SK-N-SH (cell line): ENCODE measurements at regions not wholly inside any gene's neighbourhood (a gene's known extent, or its start where the extent isn't known, plus 50 kb on each side); places are given as distances from the start of the nearest gene placed in this dataset.

Experiments
- CTCF ChIA-PET: fragments of 300-600, 350-600 bp; formaldehyde crosslinking; extraction: SDS; loops from one replicate; lab custom pipeline; 2021; lab: Yijun Ruan, JAX
- POLR2A ChIA-PET: fragments of 350-600 bp; sonication (Branson Sonifier 250); formaldehyde crosslinking; extraction: SDS; loops from one replicate; lab custom pipeline; 2020; ENCODE audit warnings: antibody characterized with exemption, inconsistent platforms; lab: Yijun Ruan, JAX
- DNase-seq: peaks from one replicate; pipeline ENCODE4 v3.0.0; 2012
- H2AFZ ChIP-seq: fragments of 200-600 bp; sonication (generic); 2 replicates; pipeline ENCODE4 v1.8.1; 2016; ENCODE audit warnings: antibody characterized with exemption, mild to moderate bottlenecking, low read depth
- H3F3A ChIP-seq: fragments of 200-600 bp; sonication (generic); replicated peaks from 2 replicates; pipeline ENCODE3; 2016; ENCODE audit warnings: antibody characterized with exemption, mild to moderate bottlenecking; ENCODE audit not compliant: insufficient read depth
- H3K27ac ChIP-seq, 2 experiments: fragments of 200-500 bp in 1 of 2; fragments of 200-600 bp in 1 of 2; sonication (Bioruptor generic) in 1 of 2; sonication (generic), shearing (Covaris generic) in 1 of 2; 2 replicates each; pipeline versions ENCODE4 v1.5.1 to v1.6.1; 2014 to 2016; ENCODE audit warnings: low read depth in 2 of 2, inconsistent platforms in 1 of 2, low read length in 1 of 2, mild to moderate bottlenecking in 1 of 2, mixed read lengths in 1 of 2
- H3K27me3 ChIP-seq: fragments of 200-600 bp; sonication (generic), shearing (Covaris generic); 2 replicates; pipeline ENCODE4 v1.6.1; 2016; ENCODE audit warnings: mixed run types; ENCODE audit not compliant: insufficient read depth
- H3K36me3 ChIP-seq, 2 experiments: fragments of 200-500 bp in 1 of 2; fragments of 200-600 bp in 1 of 2; sonication (Bioruptor generic) in 1 of 2; sonication (generic) in 1 of 2; replicated peaks in 1 of 2; 2 replicates each; pipeline versions ENCODE3 to v1.5.1; 2014 to 2016; ENCODE audit warnings: low read length in 1 of 2, mild to moderate bottlenecking in 1 of 2; ENCODE audit not compliant: insufficient read depth in 2 of 2, control insufficient read depth in 1 of 2
- H3K4me1 ChIP-seq, 2 experiments: fragments of 200-500 bp in 1 of 2; fragments of 200-600 bp in 1 of 2; sonication (Bioruptor generic) in 1 of 2; sonication (generic), shearing (Covaris generic) in 1 of 2; 2 replicates each; pipeline versions ENCODE4 v1.5.1 to v1.6.1; 2014 to 2016; ENCODE audit warnings: low read depth in 1 of 2, low read length in 1 of 2, mixed run types in 1 of 2; ENCODE audit not compliant: insufficient read depth in 2 of 2, control insufficient read depth in 1 of 2
- H3K4me2 ChIP-seq: fragments of 200-600 bp; sonication (generic), shearing (Covaris generic); 2 replicates; pipeline ENCODE4 v1.6.1; 2017; ENCODE audit warnings: mixed run types
- H3K4me3 ChIP-seq, 2 experiments: fragments of 200-500 bp in 1 of 2; fragments of 200-600 bp in 1 of 2; sonication (Bioruptor generic) in 1 of 2; sonication (generic), shearing (Covaris generic) in 1 of 2; 2 replicates each; pipeline versions ENCODE4 v1.5.1 to v1.8.1; 2014 to 2016; ENCODE audit warnings: low read depth in 2 of 2, inconsistent platforms in 1 of 2, low read length in 1 of 2, mild to moderate bottlenecking in 1 of 2, mixed read lengths in 1 of 2, moderate library complexity in 1 of 2
- H3K79me2 ChIP-seq: fragments of 200-600 bp; sonication (generic); 2 replicates; pipeline ENCODE4 v1.8.1; 2017; ENCODE audit warnings: mild to moderate bottlenecking; ENCODE audit not compliant: insufficient read depth
- H3K9ac ChIP-seq: fragments of 200-600 bp; sonication (generic); 2 replicates; pipeline ENCODE4 v1.6.1; 2017; ENCODE audit warnings: mixed run types
- H3K9me2 ChIP-seq: fragments of 200-600 bp; sonication (generic); 2 replicates; pipeline ENCODE4 v1.6.1; 2017; ENCODE audit warnings: mixed run types
- H3K9me3 ChIP-seq: fragments of 200-600 bp; sonication (generic); 2 replicates; pipeline ENCODE4 v1.6.1; 2017; ENCODE audit warnings: mixed run types, mild to moderate bottlenecking, moderate library complexity
- H4K20me1 ChIP-seq: fragments of 200-600 bp; sonication (generic); 2 replicates; pipeline ENCODE4 v1.6.1; 2017; ENCODE audit warnings: mild to moderate bottlenecking, mixed run types; ENCODE audit not compliant: insufficient read depth
- CTCF ChIP-seq: fragments of 200-600 bp; sonication (generic); IDR thresholded peaks from 2 replicates; pipeline ENCODE4 v1.6.1; 2017; ENCODE audit warnings: antibody characterized with exemption, mild to moderate bottlenecking, moderate library complexity
- ELF1 ChIP-seq: IDR thresholded peaks from 2 replicates; pipeline ENCODE4 v1.4.0; 2012
- EP300 ChIP-seq, 2 experiments: IDR thresholded peaks; 2 replicates each; pipeline versions ENCODE4 v1.4.0 to v1.6.1; 2012; ENCODE audit warnings: borderline replicate concordance in 1 of 2, low read depth in 1 of 2, low read length in 1 of 2
- FOSL2 ChIP-seq: IDR thresholded peaks from 2 replicates; pipeline ENCODE4 v1.4.0; 2012; ENCODE audit warnings: low read depth, mild to moderate bottlenecking, moderate library complexity, borderline replicate concordance
- GATA2 ChIP-seq: sonication (generic); formaldehyde crosslinking; IDR thresholded peaks from 2 replicates; pipeline ENCODE4 v1.5.0; 2020; ENCODE audit warnings: mild to moderate bottlenecking, missing genetic modification reagents
- IRF3 ChIP-seq: fragments of 150-350 bp; IDR thresholded peaks from 2 replicates; pipeline ENCODE4 v1.6.1; 2016; ENCODE audit warnings: mild to moderate bottlenecking, low read depth, low read length
- NRF1 ChIP-seq: IDR thresholded peaks from 2 replicates; pipeline ENCODE4 v1.6.1; 2012; ENCODE audit warnings: low read depth, mild to moderate bottlenecking, low read length
- PBX3 ChIP-seq: IDR thresholded peaks from 2 replicates; pipeline ENCODE4; 2012
- POLR2AphosphoS5 ChIP-seq: IDR thresholded peaks from 2 replicates; pipeline ENCODE4 v1.6.1; 2012; ENCODE audit warnings: low read depth, low read length
- RAD21 ChIP-seq: IDR thresholded peaks from 2 replicates; pipeline ENCODE4 v1.6.1; 2012; ENCODE audit warnings: mild to moderate bottlenecking, low read length
- RCOR1 ChIP-seq: fragments of 150-350 bp; IDR thresholded peaks from 2 replicates; pipeline ENCODE4 v1.6.1; 2017; ENCODE audit warnings: antibody characterized with exemption, low read length
- SMC3 ChIP-seq: IDR thresholded peaks from 2 replicates; pipeline ENCODE4 v1.6.1; 2012; ENCODE audit warnings: low read depth, low read length, improper control_type of control experiment
- TEAD4 ChIP-seq: IDR thresholded peaks from 2 replicates; pipeline ENCODE4 v1.4.0; 2012; ENCODE audit warnings: mild to moderate bottlenecking, borderline replicate concordance; ENCODE audit not compliant: insufficient read depth
- YY1 ChIP-seq: IDR thresholded peaks from 2 replicates; pipeline ENCODE4 v1.4.0; 2012; ENCODE audit warnings: low read depth, mild to moderate bottlenecking
- WGBS: methylation state at CpG from one replicate; pipeline ENCODE4 v1.1.6; 2017; ENCODE audit warnings: low lambda C conversion rate; 5-methylcytosine and 5-hydroxymethylcytosine counted together
- TF ChIP-seq, protein P1 (sequence below): IDR thresholded peaks from 2 replicates; pipeline ENCODE4 v1.4.0; 2012; ENCODE audit warnings: low read depth, borderline replicate concordance
- TF ChIP-seq, protein P2 (sequence below): IDR thresholded peaks from 2 replicates; pipeline ENCODE4 v1.6.1; 2012; ENCODE audit warnings: mild to moderate bottlenecking, low read depth, low read length, moderate library complexity

- H3K4me1 ChIP-seq: no peaks in the 10 kb centered on the region
- no peak for TF ChIP-seq YY1
- TF ChIP-seq FOSL2: no peak
- TF ChIP-seq NRF1: no peak
- TF ChIP-seq TEAD4: no peak
- no peak for TF ChIP-seq SMC3
- TF ChIP-seq IRF3: no peak
- TF ChIP-seq PBX3: no peak
- no peak for TF ChIP-seq RCOR1
- H3K27ac ChIP-seq: no peak overlapping the region
- H3F3A ChIP-seq: no peaks in the 10 kb centered on the region
- no peaks in the 10 kb centered on the region for H4K20me1 ChIP-seq
- H3K9me3 ChIP-seq: no peaks in the 10 kb centered on the region
- CTCF ChIA-PET: no interaction called here
- H3K27me3 ChIP-seq: no peaks in the 10 kb centered on the region
- H3K9me2 ChIP-seq: no peaks in the 10 kb centered on the region
- POLR2A ChIA-PET: no interaction called here
- no peak overlapping the region for H3K9ac ChIP-seq
- H2AFZ ChIP-seq: no peak overlapping the region
- no peak overlapping the region for H3K4me2 ChIP-seq
- DNase-seq: no peak
- no peak overlapping the region for H3K4me3 ChIP-seq
- WGBS: 13% methylated on average over 4 of the region's 4 CpGs
- H3K79me2 ChIP-seq: no peaks in the 10 kb centered on the region
- H3K36me3 ChIP-seq: no peaks in the 10 kb centered on the region
Observed at GRCh38 chr5:3809455-3809854, 213.8 kb downstream of the IRX1 start.

GRCh38 chr5:3811116-3811515, 215.5 kb downstream of the IRX1 start:
- Histone ChIP-seq H3K9me3 (no peaks in the 10 kb centered on the region), H3K27me3 (no peaks in the 10 kb centered on the region), H3K36me3 (no peaks in the 10 kb centered on the region), H3F3A (no peaks in the 10 kb centered on the region), H3K9ac (no peak overlapping the region), H3K9me2 (no peaks in the 10 kb centered on the region), H3K79me2 (no peaks in the 10 kb centered on the region), H3K4me2 (no peak overlapping the region), H3K4me3 (no peak overlapping the region), H2AFZ (no peak overlapping the region), H4K20me1 (no peaks in the 10 kb centered on the region), H3K4me1 (no peaks in the 10 kb centered on the region), H3K27ac (no peak overlapping the region)
- ChIA-PET POLR2A (no interaction called here), CTCF (no interaction called here)
- WGBS: 5% methylated on average over 1 of the region's 1 CpG
- DNase-seq: no peak
- TF ChIP-seq PBX3 (no peak), GATA2 (CRISPR knock-in tag) (no peak), CTCF (no peak), RAD21 (no peak), POLR2AphosphoS5 (no peak), FOSL2 (no peak), SMC3 (no peak), ELF1 (no peak), EP300 (IDR thresholded peaks at IDR 0.05; ENCODE audit: borderline replicate concordance in 1 of 2, low read depth in 1 of 2, low read length in 1 of 2) (no peak), IRF3 (no peak)
- TF ChIP-seq, protein P1, sequence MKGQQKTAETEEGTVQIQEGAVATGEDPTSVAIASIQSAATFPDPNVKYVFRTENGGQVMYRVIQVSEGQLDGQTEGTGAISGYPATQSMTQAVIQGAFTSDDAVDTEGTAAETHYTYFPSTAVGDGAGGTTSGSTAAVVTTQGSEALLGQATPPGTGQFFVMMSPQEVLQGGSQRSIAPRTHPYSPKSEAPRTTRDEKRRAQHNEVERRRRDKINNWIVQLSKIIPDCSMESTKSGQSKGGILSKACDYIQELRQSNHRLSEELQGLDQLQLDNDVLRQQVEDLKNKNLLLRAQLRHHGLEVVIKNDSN: no peak
- TF ChIP-seq, protein P2, sequence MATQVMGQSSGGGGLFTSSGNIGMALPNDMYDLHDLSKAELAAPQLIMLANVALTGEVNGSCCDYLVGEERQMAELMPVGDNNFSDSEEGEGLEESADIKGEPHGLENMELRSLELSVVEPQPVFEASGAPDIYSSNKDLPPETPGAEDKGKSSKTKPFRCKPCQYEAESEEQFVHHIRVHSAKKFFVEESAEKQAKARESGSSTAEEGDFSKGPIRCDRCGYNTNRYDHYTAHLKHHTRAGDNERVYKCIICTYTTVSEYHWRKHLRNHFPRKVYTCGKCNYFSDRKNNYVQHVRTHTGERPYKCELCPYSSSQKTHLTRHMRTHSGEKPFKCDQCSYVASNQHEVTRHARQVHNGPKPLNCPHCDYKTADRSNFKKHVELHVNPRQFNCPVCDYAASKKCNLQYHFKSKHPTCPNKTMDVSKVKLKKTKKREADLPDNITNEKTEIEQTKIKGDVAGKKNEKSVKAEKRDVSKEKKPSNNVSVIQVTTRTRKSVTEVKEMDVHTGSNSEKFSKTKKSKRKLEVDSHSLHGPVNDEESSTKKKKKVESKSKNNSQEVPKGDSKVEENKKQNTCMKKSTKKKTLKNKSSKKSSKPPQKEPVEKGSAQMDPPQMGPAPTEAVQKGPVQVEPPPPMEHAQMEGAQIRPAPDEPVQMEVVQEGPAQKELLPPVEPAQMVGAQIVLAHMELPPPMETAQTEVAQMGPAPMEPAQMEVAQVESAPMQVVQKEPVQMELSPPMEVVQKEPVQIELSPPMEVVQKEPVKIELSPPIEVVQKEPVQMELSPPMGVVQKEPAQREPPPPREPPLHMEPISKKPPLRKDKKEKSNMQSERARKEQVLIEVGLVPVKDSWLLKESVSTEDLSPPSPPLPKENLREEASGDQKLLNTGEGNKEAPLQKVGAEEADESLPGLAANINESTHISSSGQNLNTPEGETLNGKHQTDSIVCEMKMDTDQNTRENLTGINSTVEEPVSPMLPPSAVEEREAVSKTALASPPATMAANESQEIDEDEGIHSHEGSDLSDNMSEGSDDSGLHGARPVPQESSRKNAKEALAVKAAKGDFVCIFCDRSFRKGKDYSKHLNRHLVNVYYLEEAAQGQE: no peak
